T-helper 2 cell treated with Interferon-gamma antibody and Interleukin-4, amounts not matched to agents 100 ng/mL and 5 ng/mL, for 36 hours (primary cell): ENCODE measurements at regions not wholly inside any gene's neighbourhood (a gene's known extent, or its start where the extent isn't known, plus 50 kb on each side); places are given as distances from the start of the nearest gene placed in this dataset.
"Not testable (repeated sequence)": the region's sequence is repeated elsewhere in the genome, so short reads cannot be mapped to it uniquely, and the experiment has no call there.

Experiments used
- intact Hi-C: fragments of 100-400 bp; cut with micrococcal nuclease; formaldehyde crosslinking; loops from one replicate; pipeline ENCODE4 v1.15.1; 2023

DNA sequence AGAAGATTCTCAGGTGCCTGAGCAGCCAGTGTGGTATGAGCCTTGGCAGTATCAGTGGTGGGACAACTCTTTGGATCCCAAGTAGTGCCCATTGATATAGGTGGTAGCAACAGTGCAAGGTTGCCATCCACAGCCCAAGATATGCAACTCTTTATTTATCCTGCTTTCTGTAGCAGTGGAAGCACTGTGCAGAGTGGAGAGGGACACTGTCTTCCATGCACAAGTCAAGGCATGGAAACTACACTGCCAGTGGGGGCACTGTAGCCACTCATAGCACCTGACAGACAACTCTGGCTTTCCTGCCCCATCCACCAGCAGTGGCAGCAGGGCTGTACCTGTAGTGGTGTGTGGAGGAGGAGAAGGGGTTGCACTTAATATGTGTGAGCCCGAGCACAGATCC is 409.6 kb upstream of the TMEFF2 start:
- intact Hi-C loops: no loop called here

DNA sequence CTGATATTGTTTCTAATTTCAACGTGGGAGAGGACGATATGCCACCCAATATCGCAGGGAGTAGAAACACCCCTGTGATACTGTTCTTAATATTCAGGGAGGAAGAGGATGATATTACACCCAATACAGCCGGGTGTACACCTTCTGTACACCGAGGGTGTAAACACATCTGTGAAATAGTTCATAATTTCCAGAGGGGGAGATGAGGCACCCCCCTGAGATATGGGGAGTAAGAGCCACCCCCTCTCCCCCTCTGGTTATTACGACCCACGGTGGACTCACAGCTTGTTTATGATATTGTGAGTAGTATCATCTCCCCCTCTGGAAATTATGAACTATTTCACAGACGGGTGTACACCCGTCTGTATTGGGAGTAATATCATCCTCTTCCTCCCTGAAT is 403.9 kb upstream of the TMEFF2 start:
- intact Hi-C loops: not testable (repeated sequence)

DNA sequence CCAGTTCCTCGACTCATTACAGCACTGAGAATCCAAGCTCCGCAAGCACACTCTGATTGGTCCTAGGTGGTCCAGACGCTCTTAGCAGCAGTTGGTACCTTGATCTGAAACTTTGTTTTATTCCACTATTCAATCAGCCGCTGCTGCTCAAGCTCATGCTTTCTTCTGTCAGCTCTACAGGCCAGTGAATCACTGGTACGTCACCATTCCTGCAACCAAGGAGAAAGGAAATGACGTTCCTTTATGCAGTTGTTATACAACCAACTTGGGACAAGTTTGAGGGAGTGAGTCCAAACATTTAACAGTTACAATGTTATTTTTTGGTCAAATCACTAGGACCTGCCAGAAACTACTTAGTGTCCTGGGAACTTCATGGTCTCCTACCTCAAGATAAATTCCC is 398.8 kb upstream of the TMEFF2 start:
- intact Hi-C loops: no loop called here

DNA sequence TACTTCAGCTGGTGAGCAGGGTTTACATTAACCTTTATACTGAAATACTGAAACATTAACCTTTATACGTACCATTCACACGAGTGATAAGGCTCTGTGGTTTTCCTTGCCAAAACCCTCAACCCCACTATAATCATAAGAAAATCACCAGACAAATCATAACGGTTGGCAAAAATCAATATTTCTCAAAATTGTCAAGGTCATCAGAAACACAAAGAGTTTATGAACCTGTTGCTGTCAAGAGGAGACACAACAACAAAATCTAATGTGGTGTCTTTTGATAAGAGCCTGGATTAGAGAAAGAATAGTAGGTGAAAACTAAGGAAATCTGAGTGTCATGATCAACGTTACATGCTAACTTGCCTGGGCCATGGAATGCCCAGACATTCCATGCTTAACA is 396.9 kb upstream of the TMEFF2 start:
- intact Hi-C loops: no loop called here

DNA sequence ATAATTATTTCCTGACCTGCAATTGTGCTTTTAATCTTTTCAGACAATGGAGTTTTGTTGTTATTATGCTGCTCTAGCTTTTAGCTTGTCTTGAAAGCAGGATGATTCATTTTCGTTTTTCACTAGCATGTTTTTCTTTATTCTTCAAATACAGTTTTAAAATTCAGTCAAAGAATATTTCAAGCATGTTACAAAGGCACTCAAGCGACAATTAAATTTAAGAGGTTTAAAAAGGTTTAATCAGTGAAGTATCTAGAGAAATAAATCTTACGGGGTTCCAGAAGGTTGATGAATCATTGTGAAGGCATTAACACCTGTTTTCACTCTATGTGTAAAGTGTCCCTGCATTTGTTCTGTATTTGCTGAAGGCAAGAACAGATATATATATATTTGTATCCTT is 390.7 kb upstream of the TMEFF2 start:
- intact Hi-C loops: no loop called here

DNA sequence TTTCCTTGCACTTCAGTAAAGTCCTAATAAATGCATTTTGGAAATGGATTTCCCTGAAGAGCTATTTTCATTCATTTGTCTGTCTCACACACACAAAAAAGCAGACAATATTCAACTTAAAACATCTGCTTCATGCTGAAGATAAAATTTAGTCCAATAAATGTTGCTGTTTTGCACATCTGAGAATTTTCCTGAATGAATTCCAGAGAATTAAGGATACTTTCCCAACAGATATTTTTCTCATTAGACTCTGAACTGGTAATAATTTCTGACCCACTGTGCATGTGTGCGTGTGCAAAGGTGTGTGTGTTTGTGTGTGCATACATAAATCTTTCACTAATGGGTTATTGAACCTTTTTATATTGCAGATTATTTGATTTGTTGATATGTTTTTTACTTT is 390.2 kb upstream of the TMEFF2 start:
- intact Hi-C loops: no loop called here

DNA sequence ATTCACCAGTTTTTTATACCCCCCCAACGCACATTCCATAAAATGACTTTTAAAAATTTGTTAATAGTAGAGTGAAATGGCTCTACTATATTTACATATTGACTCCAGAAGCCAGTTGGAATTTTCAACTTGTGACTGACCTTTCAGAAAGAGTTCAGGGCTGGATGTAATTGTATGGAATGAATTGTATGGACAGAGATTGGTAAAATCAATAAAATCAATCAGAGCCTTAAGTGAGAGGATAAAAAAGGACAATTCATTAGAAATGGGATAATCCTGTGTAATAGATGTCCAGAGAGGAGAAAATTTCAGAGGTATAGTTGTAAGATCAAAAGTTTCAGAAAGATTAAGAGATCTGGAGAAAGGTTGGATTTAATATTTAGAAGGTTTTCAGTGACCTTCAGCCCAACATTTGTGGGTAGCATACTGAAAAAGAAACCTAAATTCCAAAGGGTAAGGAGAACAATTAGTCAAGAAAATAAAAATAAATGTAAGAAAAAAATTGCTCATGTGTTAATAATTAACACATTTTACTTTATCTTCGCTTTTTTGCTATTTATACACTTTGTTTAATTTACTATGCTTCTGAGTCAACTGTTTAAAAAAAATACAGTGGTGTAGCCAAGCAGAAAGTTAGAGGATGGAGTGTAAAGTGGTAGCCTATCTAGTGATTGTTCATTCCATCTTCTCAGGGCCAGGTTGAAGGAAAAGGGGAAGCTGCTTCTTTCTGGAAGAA is 385.4 kb upstream of the TMEFF2 start:
- intact Hi-C loops: no loop called here

DNA sequence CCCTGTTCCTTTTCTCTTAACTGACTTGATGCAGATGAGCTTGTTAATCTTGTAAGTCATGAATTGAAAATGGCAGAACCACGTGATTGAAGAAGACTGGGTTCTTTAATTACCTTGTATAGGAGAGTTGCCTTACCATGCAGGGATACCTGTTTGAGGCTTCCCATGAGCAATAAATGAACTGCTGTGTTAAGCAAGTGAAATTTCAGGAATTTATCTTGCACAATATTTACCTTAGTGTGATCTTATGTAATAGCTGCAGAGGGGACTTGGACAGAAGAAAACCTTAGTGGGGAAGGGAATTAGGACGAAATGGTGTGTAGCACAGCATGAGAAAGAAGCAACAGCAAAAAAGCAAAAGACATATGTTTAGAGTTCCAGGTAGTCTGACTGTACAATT is 384.0 kb upstream of the TMEFF2 start:
- intact Hi-C loops: no loop called here

DNA sequence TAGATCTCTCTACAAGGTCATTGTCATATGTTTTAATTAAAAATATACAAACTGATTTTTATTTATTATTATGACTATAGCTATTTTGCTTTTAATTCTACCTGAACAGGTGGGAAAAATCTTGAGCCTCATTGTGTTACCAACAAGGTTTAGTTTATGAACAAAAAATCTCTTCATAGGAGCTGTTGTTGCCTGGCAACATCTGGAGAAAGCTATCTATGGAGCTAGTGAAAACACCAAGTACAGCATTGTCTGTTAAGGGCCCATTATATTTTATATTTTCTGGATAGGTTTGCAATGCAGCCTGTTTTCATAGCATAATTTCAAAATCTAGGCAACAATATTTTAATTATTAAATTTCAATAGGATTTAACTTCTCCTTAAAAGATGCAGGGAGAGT is 383.0 kb upstream of the TMEFF2 start:
- intact Hi-C loops: no loop called here

DNA sequence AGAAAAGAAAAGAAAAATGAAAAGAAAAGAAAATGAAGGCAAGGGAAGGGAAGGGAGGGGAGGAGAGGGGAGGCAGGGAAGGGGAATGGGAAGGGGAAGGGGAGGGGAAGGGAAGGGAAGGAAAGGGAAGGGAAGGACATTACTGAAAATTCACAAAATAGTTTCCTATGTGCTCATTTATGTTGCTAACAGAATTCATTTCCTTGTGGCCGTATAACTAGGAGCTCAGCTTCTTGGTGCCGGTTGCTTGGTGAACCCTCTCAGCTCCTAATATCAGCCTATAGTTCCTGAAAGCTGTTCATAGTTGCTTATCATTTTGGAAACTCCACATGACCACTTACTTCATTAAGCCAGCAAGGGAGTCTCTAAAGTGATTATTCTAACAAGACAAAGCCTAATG is 379.8 kb upstream of the TMEFF2 start:
- intact Hi-C loops: no loop called here

DNA sequence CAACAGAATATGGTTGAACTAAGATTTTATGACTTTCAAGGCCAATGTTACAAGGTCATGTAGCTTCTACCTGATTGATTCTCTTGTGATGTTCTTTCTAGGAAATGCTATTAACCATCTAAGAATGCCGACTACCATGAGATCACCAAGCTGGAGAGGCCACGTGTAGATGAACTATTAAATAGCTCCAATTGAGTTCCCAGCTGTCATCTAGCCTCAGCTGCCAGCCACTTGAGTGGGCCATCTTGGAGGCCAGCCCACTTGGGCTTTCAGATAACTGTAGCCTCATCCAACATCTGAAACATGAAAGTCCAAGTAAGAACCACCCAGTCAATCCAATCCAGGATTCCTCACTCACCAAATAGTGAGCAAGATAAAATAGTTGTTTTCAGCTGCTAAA is 376.9 kb upstream of the TMEFF2 start:
- intact Hi-C loops: no loop called here

DNA sequence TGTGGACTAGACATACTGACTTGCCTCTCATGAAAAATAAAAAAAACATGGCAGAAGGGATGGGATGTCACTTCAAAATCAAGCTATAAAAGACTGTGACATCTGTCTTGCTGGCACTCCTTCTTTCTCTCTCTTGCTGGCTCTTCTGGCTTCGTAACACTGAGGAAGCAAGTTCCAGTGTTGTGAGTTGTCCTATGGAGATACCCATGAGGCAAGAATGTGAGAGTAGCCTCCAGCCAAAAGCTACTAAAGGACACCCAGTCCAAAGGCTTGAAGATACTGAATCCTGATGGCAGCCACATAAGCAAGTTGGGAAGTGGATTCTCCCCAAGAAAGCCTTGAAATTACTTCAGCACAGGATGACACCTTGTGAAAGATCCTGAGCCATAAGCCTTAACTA is 376.1 kb upstream of the TMEFF2 start:
- intact Hi-C loops: no loop called here

DNA sequence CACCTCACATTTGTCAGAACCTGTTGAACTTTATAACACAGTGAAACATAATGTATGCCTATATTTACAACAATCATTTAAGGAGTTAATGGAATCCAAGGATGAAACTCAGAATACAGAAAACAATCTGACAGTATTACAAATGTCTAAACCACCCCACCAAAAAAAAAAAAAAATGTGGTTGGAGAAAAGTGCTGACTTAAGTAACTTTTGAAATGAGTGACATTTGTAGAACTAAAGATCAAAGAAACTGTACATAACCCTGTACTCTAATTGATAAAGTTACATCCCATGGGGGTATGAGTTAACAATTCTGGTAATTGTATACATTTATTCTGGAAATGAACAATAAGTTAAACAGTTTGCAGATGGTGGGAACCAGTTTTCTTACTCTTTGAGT is 372.1 kb upstream of the TMEFF2 start:
- intact Hi-C loops: no loop called here

DNA sequence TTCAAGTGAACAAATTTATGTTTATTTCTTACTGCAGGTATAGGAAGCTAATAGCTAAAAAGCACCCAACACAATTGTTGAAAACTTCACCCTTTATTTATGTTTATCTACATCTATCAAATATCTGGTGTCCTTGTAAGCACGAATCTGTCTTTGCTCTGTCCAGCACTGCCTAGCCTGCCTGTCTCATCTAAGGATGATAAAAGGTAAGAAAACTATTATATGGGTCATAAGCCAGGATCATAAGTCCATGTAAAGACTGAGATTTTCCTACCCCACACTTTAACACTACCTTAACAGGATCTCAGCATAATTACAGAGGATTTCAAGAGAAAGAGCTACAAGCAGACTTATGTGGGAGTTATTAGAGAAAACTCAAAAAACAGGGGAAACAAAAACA is 365.6 kb upstream of the TMEFF2 start:
- intact Hi-C loops: no loop called here

DNA sequence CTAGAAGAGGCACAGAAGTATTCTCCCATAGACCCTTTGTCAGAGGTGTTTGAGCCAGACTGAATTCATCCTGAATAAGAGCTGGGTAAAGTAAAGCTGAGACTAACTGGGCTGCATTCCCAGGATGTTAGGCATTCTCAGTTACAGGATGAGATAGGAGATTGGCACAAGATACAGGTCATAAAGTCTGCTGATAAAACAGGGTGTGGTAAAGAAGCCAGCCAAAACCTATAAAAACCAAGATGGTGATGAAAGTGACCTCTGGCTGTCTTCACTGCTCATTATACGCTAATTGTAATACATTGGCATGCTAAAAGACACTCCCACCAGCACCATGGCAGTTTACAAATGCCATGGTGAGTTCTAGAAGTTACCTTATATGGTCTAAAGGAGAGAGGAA is 364.9 kb upstream of the TMEFF2 start:
- intact Hi-C loops: no loop called here

DNA sequence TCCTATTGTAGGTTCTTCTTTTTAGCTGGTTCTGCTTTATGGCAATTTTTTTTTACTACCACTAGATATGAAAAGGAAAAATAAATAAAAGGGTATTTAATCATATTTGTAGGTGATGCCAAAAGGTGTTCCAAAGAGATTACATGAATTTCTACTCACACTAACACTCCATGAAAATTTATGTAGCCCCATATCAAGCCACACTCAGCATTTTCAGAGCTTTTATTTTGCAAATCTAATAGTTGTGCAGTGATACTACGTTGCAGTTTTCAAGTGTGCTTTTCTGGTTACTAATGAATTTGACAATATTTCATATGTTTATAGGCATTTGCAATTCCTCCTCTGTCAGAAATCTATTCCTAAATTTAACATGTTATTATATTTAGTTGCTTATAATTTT is 363.9 kb upstream of the TMEFF2 start:
- intact Hi-C loops: no loop called here

DNA sequence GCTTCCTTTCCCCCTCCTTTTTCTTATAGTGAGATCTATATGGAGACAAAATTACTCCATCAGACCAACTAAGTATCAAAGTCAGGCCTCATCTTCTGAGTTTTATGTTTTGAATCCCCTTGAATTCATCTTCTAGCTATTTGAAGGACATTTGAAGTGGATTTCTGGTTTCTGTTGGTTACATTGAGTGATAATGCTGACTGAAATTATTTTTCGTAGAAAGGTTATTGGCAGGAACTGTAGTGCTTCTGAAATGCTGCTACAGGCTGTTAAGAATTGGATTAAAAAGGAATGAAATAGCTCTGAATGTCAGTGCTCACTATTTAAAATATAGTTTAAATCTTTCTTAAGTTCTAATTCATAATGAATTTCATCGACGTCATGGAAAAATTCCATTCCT is 361.0 kb upstream of the TMEFF2 start:
- intact Hi-C loops: no loop called here

DNA sequence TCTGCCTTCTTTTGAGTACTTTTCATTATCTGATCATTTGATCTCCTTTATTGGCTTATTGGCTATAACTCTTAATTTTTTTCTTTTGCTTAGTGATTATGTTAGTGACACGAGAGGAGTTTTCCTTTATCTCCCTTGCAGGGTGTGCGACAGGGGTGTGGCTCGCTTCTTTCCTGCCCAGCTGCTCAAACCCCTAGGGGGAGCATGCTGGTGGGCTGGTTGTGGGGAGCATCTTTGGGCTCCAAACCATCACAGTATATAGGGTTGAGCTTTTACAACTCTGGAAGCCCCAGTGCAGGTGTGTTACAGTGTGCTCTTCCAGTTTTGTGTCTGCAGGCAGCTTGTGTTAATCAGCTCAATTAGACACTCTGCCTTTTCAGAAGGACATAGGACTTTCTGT is 357.0 kb upstream of the TMEFF2 start:
- intact Hi-C loops: no loop called here

DNA sequence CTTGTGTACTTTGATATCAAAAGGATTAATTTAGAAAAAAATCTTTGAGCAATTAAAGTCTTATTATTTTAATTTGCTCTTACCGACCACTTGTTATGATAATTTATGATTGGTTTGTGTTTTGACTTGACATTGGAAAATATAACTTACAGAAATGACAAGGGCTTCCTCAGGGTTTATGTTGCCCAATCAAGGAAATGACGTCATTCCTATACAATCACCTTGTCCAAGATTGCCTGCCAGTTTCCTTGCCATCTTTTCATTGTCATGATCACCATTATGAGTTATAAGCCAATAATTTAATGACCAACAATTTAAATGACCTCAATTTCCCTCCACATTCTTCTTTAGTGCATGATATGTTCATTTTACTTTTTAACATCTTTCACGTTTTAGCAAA is 351.8 kb upstream of the TMEFF2 start:
- intact Hi-C loops: no loop called here

DNA sequence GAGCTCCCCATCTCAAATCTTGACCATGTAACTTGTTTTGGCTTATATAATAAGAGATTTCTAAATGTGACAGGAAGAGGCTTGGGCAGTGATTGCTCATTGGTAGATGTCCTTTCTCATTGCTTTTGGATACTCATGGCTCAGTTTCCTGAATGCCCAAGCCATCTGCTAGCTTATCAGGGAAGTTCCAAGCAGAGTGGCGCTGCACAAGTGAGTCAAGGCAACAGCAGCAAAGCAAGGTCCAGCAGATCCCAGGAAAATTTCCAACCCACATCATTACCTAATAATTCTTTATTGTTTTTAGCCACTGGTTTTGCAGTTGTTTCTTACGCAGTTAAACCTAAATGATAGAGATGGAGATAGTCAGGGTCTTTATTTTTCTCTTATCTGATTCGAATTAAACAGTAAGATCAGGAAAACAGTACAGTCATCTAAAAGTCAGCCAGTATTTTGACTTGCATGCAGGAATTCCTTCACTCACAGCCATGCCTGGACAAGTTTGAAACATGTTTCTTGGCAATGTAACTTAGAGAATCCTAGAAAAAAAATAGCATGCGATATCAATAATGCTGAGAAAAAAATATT is 349.7 kb upstream of the TMEFF2 start:
- intact Hi-C loops: no loop called here

DNA sequence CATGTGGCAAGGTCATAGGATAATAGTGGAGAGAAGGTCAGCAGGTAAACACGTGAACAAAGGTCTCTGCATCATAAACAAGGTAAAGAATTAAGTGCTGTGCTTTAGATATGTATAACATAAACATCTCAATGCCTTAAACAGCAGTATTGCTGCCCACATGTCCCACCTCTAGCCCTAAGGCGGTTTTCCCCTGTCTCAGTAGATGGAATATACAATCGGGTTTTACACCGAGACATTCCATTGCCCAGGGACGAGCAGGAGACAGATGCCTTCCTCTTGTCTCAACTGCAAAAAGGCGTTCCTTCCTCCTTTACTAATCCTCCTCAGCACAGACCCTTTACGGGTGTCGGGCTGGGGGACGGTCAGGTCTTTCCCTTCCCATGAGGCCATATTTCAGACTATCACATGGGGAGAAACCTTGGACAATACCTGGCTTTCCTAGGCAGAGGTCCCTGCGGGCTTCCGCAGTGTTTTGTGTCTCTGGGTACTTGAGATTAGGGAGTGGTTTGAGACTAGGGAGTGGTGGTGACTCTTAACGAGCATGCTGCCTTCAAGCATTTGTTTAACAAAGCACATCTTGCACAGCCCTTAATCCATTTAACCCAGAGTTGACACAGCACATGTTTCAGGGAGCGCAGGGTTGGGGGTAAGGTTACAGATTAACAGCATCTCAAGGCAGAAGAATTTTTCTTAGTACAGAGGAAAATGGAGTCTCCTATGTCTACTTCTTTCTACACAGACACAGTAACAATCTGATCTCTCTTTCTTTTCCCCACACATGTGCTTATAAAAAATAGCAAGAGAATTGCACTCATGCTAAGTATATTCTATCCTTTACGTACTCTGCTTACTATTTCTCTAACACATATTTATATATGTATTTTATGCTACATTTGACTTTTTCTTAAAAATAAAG is 347.7 kb upstream of the TMEFF2 start:
- intact Hi-C loops: not testable (repeated sequence)

DNA sequence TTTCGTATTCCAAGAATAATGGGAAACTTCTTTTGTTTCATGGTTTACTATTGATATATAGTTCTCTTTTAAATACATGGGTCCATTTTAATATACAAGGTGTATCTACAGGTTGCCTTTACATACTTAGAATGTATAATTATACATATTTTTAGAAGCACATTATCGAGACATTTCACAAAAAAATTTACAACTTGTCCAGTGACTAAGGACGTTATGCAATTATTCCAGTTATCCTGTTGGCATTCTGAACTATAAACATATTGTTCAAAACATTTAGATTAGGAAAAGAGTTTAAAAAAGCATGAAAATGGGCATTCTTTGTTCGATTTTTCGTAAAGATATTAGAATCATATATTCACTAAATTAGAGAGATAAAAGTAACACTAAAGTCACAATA is 344.6 kb upstream of the TMEFF2 start:
- intact Hi-C loops: no loop called here
